GM12878 (cell line): ENCODE measurements at regions not wholly inside any gene's neighbourhood (a gene's known extent, or its start where the extent isn't known, plus 50 kb on each side); places are given as distances from the start of the nearest gene placed in this dataset.

Experiments
- CREM ChIP-seq: IDR thresholded peaks from 2 replicates; pipeline ENCODE4 v1.6.1; 2014; ENCODE audit warnings: antibody characterized with exemption, low read depth
- CTCF ChIP-seq, 3 experiments: IDR thresholded peaks in 2 of 3; conservative IDR thresholded peaks in 1 of 3; 2 replicates each; pipeline ENCODE4 v1.5.1; 2011; ENCODE audit warnings: low read depth in 3 of 3, low read length in 3 of 3, mild to moderate bottlenecking in 3 of 3, control low read depth in 2 of 3, moderate library complexity in 2 of 3, inconsistent platforms in 1 of 3, mixed read lengths in 1 of 3; ENCODE audit not compliant: control insufficient read depth in 2 of 3, insufficient read depth in 1 of 3; ENCODE audit errors: extremely low read depth in 1 of 3
- DPF2 ChIP-seq: fragments of 450-650 bp; IDR thresholded peaks from 2 replicates; pipeline ENCODE4 v1.6.1; 2017; ENCODE audit warnings: mild to moderate bottlenecking
- E2F4 ChIP-seq: IDR thresholded peaks from 2 replicates; pipeline ENCODE4 v1.6.1; 2012; ENCODE audit warnings: low read depth, low read length, improper control_type of control experiment
- EZH2 ChIP-seq: IDR thresholded peaks from 2 replicates; pipeline ENCODE4 v1.6.1; 2012; ENCODE audit warnings: low read depth, mild to moderate bottlenecking, control low read depth, inconsistent platforms, low read length, borderline replicate concordance; ENCODE audit not compliant: control insufficient read depth
- FOS ChIP-seq: IDR thresholded peaks from 3 replicates; pipeline ENCODE4 v1.6.1; 2011; ENCODE audit warnings: borderline replicate concordance; ENCODE audit not compliant: insufficient read length; ENCODE audit errors: extremely low read depth
- HDAC6 ChIP-seq: fragments of 200-600 bp; sonication (generic); IDR thresholded peaks from one replicate; pipeline ENCODE4 v1.8.0; 2017; ENCODE audit warnings: antibody characterized with exemption; ENCODE audit not compliant: unreplicated experiment
- NFYB ChIP-seq: IDR thresholded peaks from 2 replicates; pipeline ENCODE4 v1.6.1; 2011; ENCODE audit warnings: low read depth, mild to moderate bottlenecking, low read length, improper control_type of control experiment, moderate library complexity; ENCODE audit not compliant: insufficient read depth
- NR2C2 ChIP-seq: IDR thresholded peaks from 2 replicates; pipeline ENCODE4 v1.6.1; 2011; ENCODE audit warnings: borderline replicate concordance, low read depth; ENCODE audit not compliant: control insufficient read depth, insufficient read length
- POLR2AphosphoS5 ChIP-seq: IDR thresholded peaks from 2 replicates; pipeline ENCODE4 v1.6.1; 2011; ENCODE audit warnings: mild to moderate bottlenecking, low read length, inconsistent platforms
- SIX5 ChIP-seq: IDR thresholded peaks from 2 replicates; pipeline ENCODE4 v1.6.1; 2011; ENCODE audit warnings: mild to moderate bottlenecking, low read depth, low read length, moderate library complexity; ENCODE audit not compliant: severe bottlenecking
- USF2 ChIP-seq: IDR thresholded peaks from 2 replicates; pipeline ENCODE4 v1.6.1; 2011; ENCODE audit warnings: low read depth, low read length, improper control_type of control experiment, borderline replicate concordance
- ZBTB33 ChIP-seq: fragments of 450-650 bp; IDR thresholded peaks from 2 replicates; pipeline ENCODE4 v1.6.1; 2017; ENCODE audit warnings: mild to moderate bottlenecking

GRCh38 chr20:22429175-22430153 is 154.9 kb downstream of the FOXA2 start:
- TF ChIP-seq FOS (no peak), POLR2AphosphoS5 (no peak), CTCF (IDR thresholded peaks at IDR 0.05 in 2 of 3, conservative IDR thresholded peaks at IDR 0.05 in 1 of 3; ENCODE audit: control insufficient read depth in 2 of 3, extremely low read depth in 1 of 3, insufficient read depth in 1 of 3, low read depth in 3 of 3, low read length in 3 of 3) (no peak), NFYB (no peak), ZBTB33 (no peak), EZH2 (no peak), SIX5 (no peak), HDAC6 (no peak), NR2C2 (no peak), CREM (no peak), E2F4 (no peak), USF2 (no peak), DPF2 (no peak)
